Mesenchymal stem cell (in vitro differentiated cells and primary cell): ENCODE measurements at regions not wholly inside any gene's neighbourhood (a gene's known extent, or its start where the extent isn't known, plus 50 kb on each side); places are given as distances from the start of the nearest gene placed in this dataset.

ENCODE experiments used
- DNase-seq: peaks from one replicate; pipeline ENCODE4 v3.0.0-alpha.2; 2013
- H2AFZ ChIP-seq: one replicate; pipeline ENCODE4 v1.6.1; 2013; ENCODE audit warnings: low read depth, mild to moderate bottlenecking, control low read depth, inconsistent platforms, low read length, moderate library complexity
- H2AK5ac ChIP-seq: 2 replicates; pipeline ENCODE4 v1.6.1; 2013; ENCODE audit warnings: low read length, moderate library complexity, mild to moderate bottlenecking, inconsistent platforms; ENCODE audit not compliant: severe bottlenecking
- H2BK120ac ChIP-seq: one replicate; pipeline ENCODE4 v1.6.1; 2013; ENCODE audit warnings: low read depth, mild to moderate bottlenecking, inconsistent platforms, low read length, moderate library complexity
- H2BK12ac ChIP-seq, 2 experiments: one replicate each; pipeline ENCODE4 v1.6.1; 2013; ENCODE audit warnings: inconsistent platforms in 2 of 2, low read length in 2 of 2, mild to moderate bottlenecking in 2 of 2, moderate library complexity in 2 of 2, control low read depth in 1 of 2
- H2BK15ac ChIP-seq: one replicate; pipeline ENCODE4 v1.6.1; 2013; ENCODE audit warnings: mild to moderate bottlenecking, low read depth, inconsistent platforms; ENCODE audit not compliant: poor library complexity, severe bottlenecking
- H2BK5ac ChIP-seq: 2 replicates; pipeline ENCODE4 v1.6.1; 2013; ENCODE audit warnings: low read depth, mild to moderate bottlenecking, low read length, control low read depth, inconsistent platforms; ENCODE audit not compliant: poor library complexity, severe bottlenecking
- H3K14ac ChIP-seq, 2 experiments: one replicate each; pipeline ENCODE4 v1.6.1; 2013; ENCODE audit warnings: inconsistent platforms in 2 of 2, low read length in 2 of 2, control low read depth in 1 of 2, mild to moderate bottlenecking in 1 of 2, moderate library complexity in 1 of 2
- H3K18ac ChIP-seq, 2 experiments: one replicate each; pipeline ENCODE4 v1.6.1; 2013; ENCODE audit warnings: inconsistent platforms in 2 of 2, low read length in 2 of 2, control low read depth in 1 of 2, low read depth in 1 of 2, mild to moderate bottlenecking in 1 of 2
- H3K23ac ChIP-seq, 2 experiments: one replicate each; pipeline ENCODE4 v1.6.1; 2013; ENCODE audit warnings: inconsistent platforms in 2 of 2, low read length in 2 of 2, mild to moderate bottlenecking in 2 of 2, moderate library complexity in 2 of 2, control low read depth in 1 of 2
- H3K27ac ChIP-seq: 2 replicates; pipeline ENCODE4 v1.5.1; 2013; ENCODE audit warnings: mild to moderate bottlenecking, moderate library complexity, low read length, control low read depth, inconsistent platforms; ENCODE audit not compliant: poor library complexity, severe bottlenecking
- H3K27me3 ChIP-seq, 2 experiments: 2 replicates each; pipeline versions ENCODE4 v1.6.1 to v1.7.0; 2013; ENCODE audit warnings: low read length in 2 of 2, mild to moderate bottlenecking in 2 of 2, moderate library complexity in 2 of 2, control low read depth in 1 of 2, inconsistent platforms in 1 of 2; ENCODE audit not compliant: control insufficient read depth in 1 of 2, insufficient read depth in 1 of 2
- H3K36me3 ChIP-seq, 2 experiments: 2 replicates each; pipeline versions ENCODE4 v1.6.1 to v1.7.0; 2013; ENCODE audit warnings: low read length in 2 of 2, control low read depth in 1 of 2, inconsistent platforms in 1 of 2, low read depth in 1 of 2, mild to moderate bottlenecking in 1 of 2; ENCODE audit not compliant: insufficient read depth in 2 of 2, control insufficient read depth in 1 of 2
- H3K4ac ChIP-seq, 2 experiments: one replicate each; pipeline ENCODE4 v1.6.1; 2013; ENCODE audit warnings: inconsistent platforms in 2 of 2, low read length in 2 of 2, mild to moderate bottlenecking in 2 of 2, moderate library complexity in 2 of 2, control low read depth in 1 of 2, low read depth in 1 of 2
- H3K4me1 ChIP-seq: 2 replicates; pipeline ENCODE4 v1.6.1; 2013; ENCODE audit warnings: low read depth, low read length, control low read depth; ENCODE audit not compliant: control insufficient read depth, insufficient read depth
- H3K4me2 ChIP-seq: 2 replicates; pipeline ENCODE4 v1.6.1; 2013; ENCODE audit warnings: low read length, mild to moderate bottlenecking, inconsistent platforms; ENCODE audit not compliant: poor library complexity, severe bottlenecking
- H3K4me3 ChIP-seq, 2 experiments: 2 replicates each; pipeline versions ENCODE4 v1.5.1 to v1.7.0; 2013; ENCODE audit warnings: low read length in 2 of 2, mild to moderate bottlenecking in 2 of 2, control low read depth in 1 of 2, low read depth in 1 of 2; ENCODE audit not compliant: insufficient read depth in 1 of 2
- H3K79me1 ChIP-seq: replicated peaks from 2 replicates; pipeline ENCODE4 v1.6.1; 2013; ENCODE audit warnings: mild to moderate bottlenecking, control low read depth, low read length, inconsistent platforms; ENCODE audit not compliant: poor library complexity, severe bottlenecking
- H3K9ac ChIP-seq: 2 replicates; pipeline ENCODE4 v1.7.0; 2013; ENCODE audit warnings: mild to moderate bottlenecking, low read length, moderate library complexity
- H3K9me3 ChIP-seq: 2 replicates; pipeline ENCODE4 v1.7.0; 2013; ENCODE audit warnings: mild to moderate bottlenecking, low read length; ENCODE audit not compliant: control insufficient read depth
- H4K8ac ChIP-seq: one replicate; pipeline ENCODE4 v1.6.1; 2013; ENCODE audit warnings: inconsistent platforms, mild to moderate bottlenecking, low read length, moderate library complexity
- H4K91ac ChIP-seq: one replicate; pipeline ENCODE4 v1.6.1; 2013; ENCODE audit warnings: mild to moderate bottlenecking, low read length, inconsistent platforms
- WGBS: methylation state at CpG from one replicate; pipeline ENCODE4 v1.1.7; 2013; ENCODE audit warnings: mixed read lengths; 5-methylcytosine and 5-hydroxymethylcytosine counted together

DNA sequence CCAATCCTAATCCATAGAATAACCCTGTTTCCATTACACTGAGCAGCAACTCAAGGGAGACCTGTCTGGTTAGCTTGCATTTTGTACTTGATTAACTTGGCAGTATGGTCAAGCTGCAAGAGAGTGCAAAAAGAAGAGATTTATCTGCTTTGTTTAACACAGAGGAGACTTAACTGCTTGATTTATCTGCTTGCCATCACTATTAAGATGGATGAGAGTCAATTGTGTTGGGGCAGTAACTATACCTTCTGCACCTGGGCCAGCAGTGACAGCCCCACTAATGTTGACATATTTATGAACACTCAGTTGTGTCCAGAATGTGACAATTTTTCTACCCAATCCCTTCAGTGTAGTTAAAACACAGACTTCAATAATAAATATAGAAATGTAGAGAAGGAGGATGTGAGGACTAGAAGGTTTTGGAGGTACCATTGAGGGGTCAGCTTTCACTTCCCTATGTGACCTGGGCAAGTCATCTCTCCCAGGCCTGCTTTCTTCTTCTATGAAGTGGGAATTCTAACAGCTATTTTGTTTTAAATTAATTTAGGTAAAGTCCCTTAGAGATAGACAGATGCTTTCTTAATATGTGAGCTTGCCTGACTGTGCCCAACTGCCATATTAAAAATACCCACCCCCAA is 159.1 kb upstream of the KCNK2 start:
- Histone ChIP-seq H2BK15ac (no peak overlapping the region), H3K4me2 (no peak overlapping the region), H2BK120ac (no peak overlapping the region), H3K36me3 (no peaks in the 10 kb centered on the region), H4K8ac (no peak overlapping the region), H3K14ac (no peak overlapping the region), H3K4me1 (no peaks in the 10 kb centered on the region), H2AK5ac (no peak overlapping the region), H3K4ac (no peak overlapping the region), H3K27me3 (no peaks in the 10 kb centered on the region), H2BK5ac (no peak overlapping the region), H3K23ac (no peak overlapping the region), H3K4me3 (no peak overlapping the region), H3K9ac (no peak overlapping the region), H4K91ac (no peak overlapping the region), H3K27ac (no peak overlapping the region), H2AFZ (no peak overlapping the region), H3K9me3 (no peaks in the 10 kb centered on the region), H2BK12ac (no peak overlapping the region), H3K79me1 (no peaks in the 10 kb centered on the region), H3K18ac (no peak overlapping the region)
- DNase-seq, result no peak

- Histone ChIP-seq H3K4me2 (no peak overlapping the region), H2AK5ac (no peak overlapping the region), H4K91ac (no peak overlapping the region), H3K4ac (no peak overlapping the region), H4K8ac (no peak overlapping the region), H2BK120ac (no peak overlapping the region), H2BK12ac (no peak overlapping the region), H2AFZ (no peak overlapping the region), H3K4me3 (no peak overlapping the region), H2BK15ac (no peak overlapping the region), H3K9ac (no peak overlapping the region), H3K9me3 (no peaks in the 10 kb centered on the region), H3K18ac (no peak overlapping the region), H3K79me1 (no peaks in the 10 kb centered on the region), H3K36me3 (no peaks in the 10 kb centered on the region), H3K23ac (no peak overlapping the region), H2BK5ac (no peak overlapping the region), H3K27ac (no peak overlapping the region), H3K4me1 (no peaks in the 10 kb centered on the region), H3K27me3 (no peaks in the 10 kb centered on the region), H3K14ac (no peak overlapping the region)
- WGBS, result no CpG with 5 or more reads among the region's 1 CpG
- DNase-seq, result no peak
Measured at GRCh38 chr1:214927796-214928195, 154.7 kb upstream of the KCNK2 start.

DNA sequence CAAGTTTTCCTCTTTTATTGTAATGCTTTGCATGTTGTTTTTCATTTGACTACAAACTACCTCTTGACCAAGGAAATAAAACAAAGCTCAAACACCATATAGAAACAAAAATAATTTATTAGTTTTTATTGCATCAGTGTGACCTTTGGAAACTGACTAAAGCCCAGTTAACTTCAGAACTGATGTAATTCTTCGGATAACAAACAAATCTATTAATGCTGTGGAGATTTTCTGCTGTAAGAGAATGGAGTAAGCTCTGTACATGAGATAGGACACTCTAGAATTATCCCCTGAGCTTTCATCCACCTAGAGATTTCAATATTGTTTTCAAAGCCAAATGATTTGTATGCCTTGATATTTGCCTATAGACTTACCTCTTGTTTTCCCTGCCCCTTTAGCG is 154.0 kb upstream of the KCNK2 start:
- no peaks in the 10 kb centered on the region for H3K9me3 ChIP-seq
- H3K4ac ChIP-seq, result no peak overlapping the region
- H3K4me2 ChIP-seq, result no peak overlapping the region
- no peak overlapping the region for H2BK12ac ChIP-seq
- H3K9ac ChIP-seq, result no peak overlapping the region
- no peak overlapping the region for H2AFZ ChIP-seq
- H3K18ac ChIP-seq, result no peak overlapping the region
- no peaks in the 10 kb centered on the region for H3K36me3 ChIP-seq
- H2BK120ac ChIP-seq, result no peak overlapping the region
- H3K27ac ChIP-seq, result no peak overlapping the region
- H3K4me3 ChIP-seq, result no peak overlapping the region
- H3K79me1 ChIP-seq, result no peaks in the 10 kb centered on the region
- no peak overlapping the region for H4K91ac ChIP-seq
- WGBS, result no CpG with 5 or more reads among the region's 2 CpGs
- H3K27me3 ChIP-seq, result no peaks in the 10 kb centered on the region
- no peak overlapping the region for H2BK5ac ChIP-seq
- DNase-seq, result no peak
- H2BK15ac ChIP-seq, result no peak overlapping the region
- H3K14ac ChIP-seq, result no peak overlapping the region
- H2AK5ac ChIP-seq, result no peak overlapping the region
- H3K23ac ChIP-seq, result no peak overlapping the region
- no peak overlapping the region for H4K8ac ChIP-seq
- H3K4me1 ChIP-seq, result no peaks in the 10 kb centered on the region

DNA sequence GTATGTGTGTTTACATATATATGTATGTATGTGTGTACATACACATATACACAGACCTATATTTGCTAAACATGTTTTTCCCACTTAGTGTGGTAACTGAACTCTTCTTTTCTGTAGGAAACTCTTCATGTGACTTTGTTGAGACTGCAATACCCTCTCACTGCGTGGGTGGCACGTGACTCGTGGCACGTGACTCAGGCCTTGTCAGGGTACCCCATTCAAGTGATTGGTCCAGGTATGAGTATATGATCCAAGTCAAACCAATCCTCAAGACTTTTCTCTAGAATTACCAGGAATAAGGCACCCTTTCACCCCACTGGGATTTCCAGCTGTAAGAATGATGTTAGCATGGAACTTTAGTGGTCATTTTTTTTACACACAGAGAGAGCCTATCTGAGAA is 149.2 kb upstream of the KCNK2 start:
- Histone ChIP-seq H3K23ac (no peak overlapping the region), H3K27me3 (no peaks in the 10 kb centered on the region), H3K79me1 (no peaks in the 10 kb centered on the region), H3K9ac (no peak overlapping the region), H3K4me1 (no peaks in the 10 kb centered on the region), H3K36me3 (no peaks in the 10 kb centered on the region), H4K8ac (no peak overlapping the region), H3K4ac (no peak overlapping the region), H3K4me2 (no peak overlapping the region), H4K91ac (no peak overlapping the region), H2BK12ac (no peak overlapping the region), H2BK15ac (no peak overlapping the region), H3K18ac (no peak overlapping the region), H3K9me3 (no peaks in the 10 kb centered on the region), H2BK120ac (no peak overlapping the region), H3K4me3 (no peak overlapping the region), H2BK5ac (no peak overlapping the region), H2AK5ac (no peak overlapping the region), H3K27ac (no peak overlapping the region), H3K14ac (no peak overlapping the region), H2AFZ (no peak overlapping the region)
- no peak for DNase-seq
- WGBS, result 93% methylated on average over 4 of the region's 4 CpGs
